ENCODE measurements at regions not wholly inside any gene's neighbourhood (a gene's known extent, or its start where the extent isn't known, plus 50 kb on each side); places are given as distances from the start of the nearest gene placed in this dataset.

DNA sequence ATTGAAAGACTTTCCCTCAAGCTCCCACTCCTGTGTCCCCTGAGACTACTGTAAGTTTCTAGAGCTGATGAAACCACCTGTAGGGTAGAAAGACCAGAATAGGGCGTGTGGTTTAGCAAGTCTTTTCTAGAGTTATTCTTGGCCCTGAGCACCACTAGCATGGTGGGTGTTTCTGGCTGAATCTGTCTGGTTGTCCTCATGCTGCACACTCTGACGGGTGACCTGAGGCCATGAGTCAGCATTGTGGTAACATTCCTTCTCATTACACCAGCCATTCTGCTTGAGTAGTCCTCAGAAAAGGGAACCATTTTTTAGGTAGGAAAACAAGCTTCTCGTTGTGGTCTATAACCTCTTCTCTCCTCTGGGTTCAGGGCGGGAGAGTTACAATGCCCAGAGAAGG, 250.3 kb downstream of the SNX13 start:
- Mint-ChIP-seq H3K4me1 (ENCODE audit: low read depth) (peaks cover 22% of the 10 kb centered on the region), H3K9me3 (ENCODE audit: low read depth) (peaks cover 4% of the 10 kb centered on the region), H3K27me3 (ENCODE audit: low read depth) (no peaks in the 10 kb centered on the region), H3K4me3 (ENCODE audit: unreplicated experiment) (no peak overlapping the region), H3K27ac (ENCODE audit: unreplicated experiment) (peak overlapping the region; percentile 99), H3K36me3 (ENCODE audit: low read depth) (peaks cover 4% of the 10 kb centered on the region)
- DNase-seq (ENCODE audit: low spot score) = no peak
- TF ChIP-seq, protein P1, sequence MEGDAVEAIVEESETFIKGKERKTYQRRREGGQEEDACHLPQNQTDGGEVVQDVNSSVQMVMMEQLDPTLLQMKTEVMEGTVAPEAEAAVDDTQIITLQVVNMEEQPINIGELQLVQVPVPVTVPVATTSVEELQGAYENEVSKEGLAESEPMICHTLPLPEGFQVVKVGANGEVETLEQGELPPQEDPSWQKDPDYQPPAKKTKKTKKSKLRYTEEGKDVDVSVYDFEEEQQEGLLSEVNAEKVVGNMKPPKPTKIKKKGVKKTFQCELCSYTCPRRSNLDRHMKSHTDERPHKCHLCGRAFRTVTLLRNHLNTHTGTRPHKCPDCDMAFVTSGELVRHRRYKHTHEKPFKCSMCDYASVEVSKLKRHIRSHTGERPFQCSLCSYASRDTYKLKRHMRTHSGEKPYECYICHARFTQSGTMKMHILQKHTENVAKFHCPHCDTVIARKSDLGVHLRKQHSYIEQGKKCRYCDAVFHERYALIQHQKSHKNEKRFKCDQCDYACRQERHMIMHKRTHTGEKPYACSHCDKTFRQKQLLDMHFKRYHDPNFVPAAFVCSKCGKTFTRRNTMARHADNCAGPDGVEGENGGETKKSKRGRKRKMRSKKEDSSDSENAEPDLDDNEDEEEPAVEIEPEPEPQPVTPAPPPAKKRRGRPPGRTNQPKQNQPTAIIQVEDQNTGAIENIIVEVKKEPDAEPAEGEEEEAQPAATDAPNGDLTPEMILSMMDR (IDR thresholded peaks at IDR 0.05) = no peak

DNA sequence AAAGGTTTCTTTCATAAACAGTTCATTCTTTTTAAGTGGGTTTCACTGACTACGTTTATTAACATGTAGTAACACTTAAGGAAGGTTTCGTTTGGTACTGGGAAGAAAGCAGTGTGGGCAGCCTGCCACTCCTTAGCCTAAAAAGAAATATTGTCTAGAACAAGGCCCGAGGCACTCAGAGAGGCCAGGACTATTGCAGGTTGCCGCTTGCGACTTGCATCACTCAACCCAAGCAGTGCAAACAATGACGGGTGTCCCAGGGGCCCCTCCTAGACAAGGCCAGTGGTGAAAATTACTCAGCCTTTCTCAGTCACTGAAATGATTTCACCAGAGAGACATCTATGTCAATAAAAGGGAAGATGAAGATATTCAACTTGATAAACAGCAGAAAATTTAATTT, 243.9 kb downstream of the SNX13 start:
- peak overlapping the region; percentile 3 for H3K4me3 Mint-ChIP-seq (ENCODE audit: unreplicated experiment)
- no peak for DNase-seq (ENCODE audit: low spot score)
- no peaks in the 10 kb centered on the region for H3K27me3 Mint-ChIP-seq (ENCODE audit: low read depth)
- peak overlapping the region; percentile 94 for H3K27ac Mint-ChIP-seq (ENCODE audit: unreplicated experiment)
- peaks cover 19% of the 10 kb centered on the region for H3K36me3 Mint-ChIP-seq (ENCODE audit: low read depth)
- peaks cover 29% of the 10 kb centered on the region for H3K9me3 Mint-ChIP-seq (ENCODE audit: low read depth)
- TF ChIP-seq, protein P1 (IDR thresholded peaks at IDR 0.05) = no peak
- peaks cover 27% of the 10 kb centered on the region for H3K4me1 Mint-ChIP-seq (ENCODE audit: low read depth)

- H3K27ac Mint-ChIP-seq (ENCODE audit: unreplicated experiment) = peak overlapping the region; percentile 94
These were observed 243.0 kb downstream of the SNX13 start for GRCh38 chr7:17697128-17697881.

GRCh38 chr7:17699696-17700095, 240.6 kb downstream of the SNX13 start:
- TF ChIP-seq, protein P1 (IDR thresholded peaks at IDR 0.05) = no peak
- peaks cover 30% of the 10 kb centered on the region for H3K36me3 Mint-ChIP-seq (ENCODE audit: low read depth)
- peaks cover 45% of the 10 kb centered on the region for H3K9me3 Mint-ChIP-seq (ENCODE audit: low read depth)
- no peak overlapping the region for H3K27ac Mint-ChIP-seq (ENCODE audit: unreplicated experiment)
- H3K4me3 Mint-ChIP-seq (ENCODE audit: unreplicated experiment) = no peak overlapping the region
- H3K4me1 Mint-ChIP-seq (ENCODE audit: low read depth) = peaks cover 27% of the 10 kb centered on the region
- no peaks in the 10 kb centered on the region for H3K27me3 Mint-ChIP-seq (ENCODE audit: low read depth)
- DNase-seq (ENCODE audit: low spot score) = no peak

More at GRCh38 chr7:17697128-17697881, 243.0 kb downstream of the SNX13 start:
- DNase-seq (ENCODE audit: low spot score) = no peak
- Mint-ChIP-seq H3K27me3 (ENCODE audit: low read depth) (no peaks in the 10 kb centered on the region), H3K4me1 (ENCODE audit: low read depth) (peaks cover 27% of the 10 kb centered on the region), H3K36me3 (ENCODE audit: low read depth) (peaks cover 26% of the 10 kb centered on the region), H3K9me3 (ENCODE audit: low read depth) (peaks cover 37% of the 10 kb centered on the region), H3K4me3 (ENCODE audit: unreplicated experiment) (no peak overlapping the region)
- TF ChIP-seq, protein P1 (IDR thresholded peaks at IDR 0.05) = no peak

- H3K4me3 Mint-ChIP-seq (ENCODE audit: unreplicated experiment) = no peak overlapping the region
These were observed 240.2 kb downstream of the SNX13 start for GRCh38 chr7:17700138-17700537.

More at GRCh38 chr7:17700138-17700537, 240.2 kb downstream of the SNX13 start:
- Mint-ChIP-seq H3K4me1 (ENCODE audit: low read depth) (peaks cover 27% of the 10 kb centered on the region), H3K27me3 (ENCODE audit: low read depth) (no peaks in the 10 kb centered on the region), H3K27ac (ENCODE audit: unreplicated experiment) (no peak overlapping the region), H3K9me3 (ENCODE audit: low read depth) (peaks cover 45% of the 10 kb centered on the region), H3K36me3 (ENCODE audit: low read depth) (peaks cover 30% of the 10 kb centered on the region)
- no peak for DNase-seq (ENCODE audit: low spot score)
- TF ChIP-seq, protein P1 (IDR thresholded peaks at IDR 0.05) = no peak

All from chondrocyte (in vitro differentiated cells).